Uterus (tissue), 3 donors: ENCODE measurements at regions not wholly inside any gene's neighbourhood (a gene's known extent, or its start where the extent isn't known, plus 50 kb on each side); places are given as distances from the start of the nearest gene placed in this dataset.

Source experiments
- DNase-seq, 2 donors: peaks; one replicate each; pipeline ENCODE4 v3.0.0-alpha.2; 2019 to 2020
- H3K27ac ChIP-seq, 2 donors: fragments of 200-600 bp; sonication (generic); 1 replicate in 1 of 2; 2 replicates in 1 of 2; pipeline ENCODE4 v1.5.1; 2016 to 2018
- H3K27me3 ChIP-seq, 2 donors: fragments of 200-600 bp; sonication (generic); one replicate each; pipeline ENCODE4 v1.5.1; 2018 to 2019; ENCODE audit warnings: control low read depth in 1 of 2
- H3K36me3 ChIP-seq, 2 donors: fragments of 200-600 bp; sonication (generic); one replicate each; pipeline ENCODE4 v1.5.1; 2019; ENCODE audit warnings: control low read depth in 1 of 2
- H3K4me1 ChIP-seq, 2 donors: fragments of 200-600 bp; sonication (generic); one replicate each; pipeline ENCODE4 v1.5.1; 2018 to 2019; ENCODE audit warnings: control low read depth in 1 of 2
- H3K4me3 ChIP-seq, 2 donors: fragments of 200-600 bp; sonication (generic); 1 replicate in 1 of 2; 2 replicates in 1 of 2; pipeline ENCODE4 v1.5.1; 2018 to 2019; ENCODE audit warnings: mild to moderate bottlenecking in 1 of 2
- H3K9me3 ChIP-seq, 2 donors: fragments of 200-600 bp; sonication (generic); one replicate each; pipeline ENCODE4 v1.5.1; 2019; ENCODE audit warnings: control low read depth in 1 of 2
- POLR2A ChIP-seq, 2 donors: fragments of 450-650 bp; IDR thresholded peaks; one replicate each; pipeline ENCODE4 v1.6.1; 2016; ENCODE audit warnings: antibody characterized with exemption in 2 of 2, mild to moderate bottlenecking in 1 of 2, moderate library complexity in 1 of 2
- intact Hi-C: fragments of 100-400 bp; cut with DNase I; formaldehyde crosslinking; loops from one replicate; pipeline ENCODE4 v1.15.1; 2023; ENCODE audit warnings: low total_unique reads
- TF ChIP-seq, protein P1 (sequence below), 4 experiments: fragments of 200-600 bp in 2 of 4; fragments of 450-650 bp in 2 of 4; sonication (generic) in 2 of 4; IDR thresholded peaks; one replicate each; pipeline ENCODE4 v1.5.1; 2016 to 2019; ENCODE audit warnings: antibody characterized with exemption in 4 of 4, mild to moderate bottlenecking in 2 of 4, moderate library complexity in 1 of 4
- donor health status: DM: yes; HTN: yes; CAD: no.

- intact Hi-C loops, result no loop called here
- no peak for DNase-seq
- Histone ChIP-seq H3K4me1 (no peaks in the 10 kb centered on the region), H3K9me3 (no peaks in the 10 kb centered on the region), H3K4me3 (no peak overlapping the region), H3K36me3 (no peaks in the 10 kb centered on the region), H3K27ac (no peak overlapping the region), H3K27me3 (no peaks in the 10 kb centered on the region)
- no peak for TF ChIP-seq POLR2A (IDR thresholded peaks at IDR 0.05)
- TF ChIP-seq, protein P1, sequence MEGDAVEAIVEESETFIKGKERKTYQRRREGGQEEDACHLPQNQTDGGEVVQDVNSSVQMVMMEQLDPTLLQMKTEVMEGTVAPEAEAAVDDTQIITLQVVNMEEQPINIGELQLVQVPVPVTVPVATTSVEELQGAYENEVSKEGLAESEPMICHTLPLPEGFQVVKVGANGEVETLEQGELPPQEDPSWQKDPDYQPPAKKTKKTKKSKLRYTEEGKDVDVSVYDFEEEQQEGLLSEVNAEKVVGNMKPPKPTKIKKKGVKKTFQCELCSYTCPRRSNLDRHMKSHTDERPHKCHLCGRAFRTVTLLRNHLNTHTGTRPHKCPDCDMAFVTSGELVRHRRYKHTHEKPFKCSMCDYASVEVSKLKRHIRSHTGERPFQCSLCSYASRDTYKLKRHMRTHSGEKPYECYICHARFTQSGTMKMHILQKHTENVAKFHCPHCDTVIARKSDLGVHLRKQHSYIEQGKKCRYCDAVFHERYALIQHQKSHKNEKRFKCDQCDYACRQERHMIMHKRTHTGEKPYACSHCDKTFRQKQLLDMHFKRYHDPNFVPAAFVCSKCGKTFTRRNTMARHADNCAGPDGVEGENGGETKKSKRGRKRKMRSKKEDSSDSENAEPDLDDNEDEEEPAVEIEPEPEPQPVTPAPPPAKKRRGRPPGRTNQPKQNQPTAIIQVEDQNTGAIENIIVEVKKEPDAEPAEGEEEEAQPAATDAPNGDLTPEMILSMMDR (IDR thresholded peaks at IDR 0.05), result no peak
Observed at GRCh38 chr2:45141883-45142866, 132.9 kb upstream of the SIX2 start.

- H3K36me3 ChIP-seq, result no peaks in the 10 kb centered on the region
- intact Hi-C loops, result no loop called here
- DNase-seq, result no peak
- no peak overlapping the region for H3K4me3 ChIP-seq
- no peaks in the 10 kb centered on the region for H3K4me1 ChIP-seq
- TF ChIP-seq POLR2A (IDR thresholded peaks at IDR 0.05), result no peak
- TF ChIP-seq, protein P1 (IDR thresholded peaks at IDR 0.05), result no peak
- H3K27me3 ChIP-seq, result no peaks in the 10 kb centered on the region
- H3K27ac ChIP-seq, result no peak overlapping the region
- H3K9me3 ChIP-seq, result no peaks in the 10 kb centered on the region
Observed at GRCh38 chr2:45140675-45141074, 131.4 kb upstream of the SIX2 start.

DNA sequence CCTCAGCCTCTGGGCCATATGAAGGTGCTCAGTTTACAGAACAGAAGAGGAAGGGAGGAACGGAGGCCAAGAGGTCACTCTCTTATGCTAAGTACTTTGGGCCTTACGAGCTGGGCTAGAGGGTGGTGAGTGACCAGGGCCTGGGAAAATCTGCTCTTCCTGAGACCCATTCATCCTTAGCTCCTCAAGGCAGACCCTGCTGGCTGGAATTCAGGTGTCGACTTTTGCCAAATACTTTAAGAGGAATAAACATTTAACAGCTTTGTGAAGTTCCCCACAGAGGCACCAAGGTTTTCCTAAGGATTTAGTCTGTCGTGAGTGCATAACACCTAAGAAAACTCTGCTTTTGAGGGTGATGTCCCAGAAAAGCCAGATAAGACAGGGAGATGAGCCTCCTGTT lies 129.7 kb upstream of the SIX2 start:
- Histone ChIP-seq H3K27ac (no peak overlapping the region), H3K4me3 (no peak overlapping the region), H3K9me3 (no peaks in the 10 kb centered on the region), H3K27me3 (no peaks in the 10 kb centered on the region), H3K36me3 (no peaks in the 10 kb centered on the region), H3K4me1 (no peaks in the 10 kb centered on the region)
- no peak for DNase-seq
- intact Hi-C loops, result no loop called here
- TF ChIP-seq, protein P1 (IDR thresholded peaks at IDR 0.05), result no peak
- TF ChIP-seq POLR2A (IDR thresholded peaks at IDR 0.05), result no peak

DNA sequence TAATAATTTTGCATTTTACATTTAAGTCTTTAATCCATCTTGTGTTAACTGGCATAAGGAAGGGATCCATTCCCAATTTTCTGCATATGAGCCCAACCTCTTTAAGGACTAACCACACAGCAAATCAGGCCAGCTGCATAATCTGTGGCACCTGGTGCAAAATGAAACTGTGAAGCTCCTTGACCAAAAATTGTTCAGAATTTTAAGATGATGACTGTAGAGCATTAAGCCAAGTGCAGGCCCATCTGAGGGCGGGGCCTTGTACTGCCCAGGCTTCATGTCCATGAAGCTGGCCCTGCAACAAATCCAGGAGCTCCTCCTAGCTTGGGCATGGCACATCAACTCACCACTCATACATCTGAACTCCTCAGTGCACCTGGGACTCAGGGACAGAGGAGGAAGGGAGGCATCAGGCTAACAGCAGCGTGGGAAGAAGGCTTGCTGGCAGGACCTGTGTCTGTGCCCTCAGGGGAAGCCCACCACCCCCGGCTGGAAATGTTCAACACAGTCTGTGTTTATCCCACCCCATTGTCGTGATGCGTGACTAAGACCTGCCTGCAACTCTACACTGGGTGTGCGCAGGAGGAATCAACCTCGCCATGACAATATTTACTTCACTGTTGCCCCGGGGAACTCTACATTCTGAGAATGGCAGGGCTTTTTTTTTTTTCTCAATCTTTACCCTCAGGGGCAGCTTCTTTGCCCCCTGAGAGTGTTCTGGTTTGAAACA lies 128.9 kb upstream of the SIX2 start:
- Histone ChIP-seq H3K4me1 (no peaks in the 10 kb centered on the region), H3K27ac (no peak overlapping the region), H3K36me3 (no peaks in the 10 kb centered on the region), H3K4me3 (no peak overlapping the region), H3K27me3 (no peaks in the 10 kb centered on the region), H3K9me3 (no peaks in the 10 kb centered on the region)
- intact Hi-C loops, result no loop called here
- DNase-seq, result no peak
- no peak for TF ChIP-seq POLR2A (IDR thresholded peaks at IDR 0.05)
- TF ChIP-seq, protein P1 (IDR thresholded peaks at IDR 0.05), result no peak

DNA sequence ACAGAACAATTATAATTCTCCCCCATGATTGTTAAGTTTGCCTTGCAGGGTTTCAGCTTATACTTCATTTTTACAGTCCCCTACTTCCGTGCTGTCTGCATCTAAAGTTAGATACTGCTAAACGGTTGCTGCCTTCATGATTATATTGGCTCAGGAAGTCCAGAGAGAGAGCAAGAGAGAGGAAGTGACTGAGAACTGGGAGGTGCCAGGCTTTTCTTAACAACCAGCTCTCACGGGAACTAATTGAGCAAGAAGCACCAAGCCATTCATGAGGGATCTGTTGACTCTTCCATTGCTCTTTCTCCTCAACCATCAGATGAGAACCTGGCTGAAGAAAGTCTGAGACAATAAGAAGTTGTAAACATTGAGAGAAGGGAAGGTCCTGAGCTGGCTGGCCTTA lies 125.5 kb upstream of the SIX2 start:
- intact Hi-C loops, result no loop called here
- no peak overlapping the region for H3K4me3 ChIP-seq
- no peak for TF ChIP-seq POLR2A (IDR thresholded peaks at IDR 0.05)
- TF ChIP-seq, protein P1 (IDR thresholded peaks at IDR 0.05), result no peak
- H3K4me1 ChIP-seq, result no peaks in the 10 kb centered on the region
- no peaks in the 10 kb centered on the region for H3K36me3 ChIP-seq
- no peaks in the 10 kb centered on the region for H3K27me3 ChIP-seq
- DNase-seq, result no peak
- H3K27ac ChIP-seq, result no peak overlapping the region
- no peaks in the 10 kb centered on the region for H3K9me3 ChIP-seq
